Thyroid gland (tissue), 4 donors: ENCODE measurements at regions not wholly inside any gene's neighbourhood (a gene's known extent, or its start where the extent isn't known, plus 50 kb on each side); places are given as distances from the start of the nearest gene placed in this dataset.
A peak's percentile ranks its signal among the peaks of the same experiment; 100 is the strongest.

Experiments
- DNase-seq, 2 donors: peaks; one replicate each; pipeline ENCODE4 v3.0.0-alpha.2; 2019
- H3K27ac ChIP-seq, 3 donors: fragments of 200-600 bp; sonication (generic); 1 replicate in 2 of 3; 2 replicates in 1 of 3; pipeline ENCODE4 v1.5.1; 2016 to 2019; ENCODE audit warnings: mild to moderate bottlenecking in 1 of 3, moderate library complexity in 1 of 3
- H3K27me3 ChIP-seq: fragments of 200-600 bp; sonication (generic); one replicate; pipeline ENCODE4 v1.5.1; 2019
- H3K36me3 ChIP-seq, 2 donors: fragments of 200-600 bp; sonication (generic); one replicate each; pipeline ENCODE4 v1.5.1; 2016 to 2019
- H3K4me1 ChIP-seq, 2 donors: fragments of 200-600 bp; sonication (generic); one replicate each; pipeline ENCODE4 v1.5.1; 2017 to 2019
- H3K4me3 ChIP-seq, 3 donors: fragments of 200-600 bp; sonication (generic); replicated peaks in 1 of 3; 1 replicate in 2 of 3; 2 replicates in 1 of 3; pipeline ENCODE4 v1.5.1; 2016; ENCODE audit warnings: mild to moderate bottlenecking in 1 of 3
- H3K9me3 ChIP-seq: fragments of 200-600 bp; sonication (generic); one replicate; pipeline ENCODE4 v1.5.1; 2017
- CTCF ChIP-seq, 6 experiments: fragments of 200-600 bp in 3 of 6; fragments of 450-650 bp in 3 of 6; sonication (generic) in 3 of 6; IDR thresholded peaks; one replicate each; pipeline ENCODE4 v1.5.1; 2016 to 2019; ENCODE audit warnings: antibody characterized with exemption in 6 of 6, mild to moderate bottlenecking in 2 of 6, inconsistent platforms in 1 of 6, moderate library complexity in 1 of 6
- POLR2A ChIP-seq, 2 donors: fragments of 450-650 bp; IDR thresholded peaks; one replicate each; pipeline ENCODE4 v1.6.1; 2017; ENCODE audit warnings: antibody characterized with exemption in 2 of 2, mild to moderate bottlenecking in 2 of 2, moderate library complexity in 1 of 2
- WGBS, 2 donors: methylation state at CpG; one replicate each; pipeline ENCODE4 v1.1.5; 2017; 5-methylcytosine and 5-hydroxymethylcytosine counted together
- intact Hi-C: fragments of 100-400 bp; cut with DNase I; formaldehyde crosslinking; loops from one replicate; pipeline ENCODE4 v1.15.1; 2023

- no peak for DNase-seq
- no peaks in the 10 kb centered on the region for H3K9me3 ChIP-seq
- no peaks in the 10 kb centered on the region for H3K27me3 ChIP-seq
- H3K27ac ChIP-seq: no peak overlapping the region
- intact Hi-C loops: no loop called here
- no peak overlapping the region for H3K4me3 ChIP-seq
- TF ChIP-seq CTCF (IDR thresholded peaks at IDR 0.05) (no peak), POLR2A (IDR thresholded peaks at IDR 0.05) (no peak)
- no peaks in the 10 kb centered on the region for H3K4me1 ChIP-seq
- no peaks in the 10 kb centered on the region for H3K36me3 ChIP-seq
- 87 to 91% methylated on average over 4 of the region's 4 CpGs for WGBS, 2 donors
Measured at GRCh38 chr9:7659766-7660165, 139.8 kb downstream of the DMAC1 start.

- Histone ChIP-seq H3K4me3 (no peak overlapping the region), H3K36me3 (no peaks in the 10 kb centered on the region), H3K4me1 (no peaks in the 10 kb centered on the region), H3K27ac (no peak overlapping the region), H3K27me3 (no peaks in the 10 kb centered on the region), H3K9me3 (no peaks in the 10 kb centered on the region)
- intact Hi-C loops: no loop called here
- TF ChIP-seq POLR2A (IDR thresholded peaks at IDR 0.05) (no peak), CTCF (IDR thresholded peaks at IDR 0.05) (no peak)
- 10 to 17% methylated on average over 5 of the region's 5 CpGs for WGBS, 2 donors
- peak in 1 of 2 donors; percentile 6 for DNase-seq
Measured at GRCh38 chr9:7656636-7657035, 142.9 kb downstream of the DMAC1 start.

GRCh38 chr9:7653262-7653661 is 146.3 kb downstream of the DMAC1 start:
- Histone ChIP-seq H3K9me3 (no peaks in the 10 kb centered on the region), H3K27me3 (no peaks in the 10 kb centered on the region), H3K36me3 (no peaks in the 10 kb centered on the region), H3K4me3 (no peak overlapping the region), H3K4me1 (no peaks in the 10 kb centered on the region), H3K27ac (no peak overlapping the region)
- WGBS, 2 donors: 57 to 74% methylated on average over 7 of the region's 7 CpGs
- TF ChIP-seq POLR2A (IDR thresholded peaks at IDR 0.05) (no peak), CTCF (IDR thresholded peaks at IDR 0.05) (no peak)
- intact Hi-C loops: no loop called here
- DNase-seq: no peak

- H3K4me3 ChIP-seq: no peak overlapping the region
- no peaks in the 10 kb centered on the region for H3K9me3 ChIP-seq
- DNase-seq: no peak
- no peak overlapping the region for H3K27ac ChIP-seq
- no peaks in the 10 kb centered on the region for H3K4me1 ChIP-seq
- no peaks in the 10 kb centered on the region for H3K27me3 ChIP-seq
- intact Hi-C loops: no loop called here
- no peak for TF ChIP-seq POLR2A (IDR thresholded peaks at IDR 0.05)
- no peak for TF ChIP-seq CTCF (IDR thresholded peaks at IDR 0.05)
- no peaks in the 10 kb centered on the region for H3K36me3 ChIP-seq
Measured at GRCh38 chr9:7640231-7640630, 159.3 kb downstream of the DMAC1 start.

GRCh38 chr9:7639471-7639870 is 160.1 kb downstream of the DMAC1 start:
- no peak overlapping the region for H3K27ac ChIP-seq
- H3K4me1 ChIP-seq: no peaks in the 10 kb centered on the region
- TF ChIP-seq CTCF (IDR thresholded peaks at IDR 0.05): no peak
- no peak for TF ChIP-seq POLR2A (IDR thresholded peaks at IDR 0.05)
- H3K36me3 ChIP-seq: no peaks in the 10 kb centered on the region
- 78 to 91% methylated on average over 1 of the region's 1 CpG for WGBS, 2 donors
- intact Hi-C loops: no loop called here
- no peaks in the 10 kb centered on the region for H3K27me3 ChIP-seq
- H3K9me3 ChIP-seq: no peaks in the 10 kb centered on the region
- H3K4me3 ChIP-seq: no peak overlapping the region
- no peak for DNase-seq
